ENCODE measurements at regions not wholly inside any gene's neighbourhood (a gene's known extent, or its start where the extent isn't known, plus 50 kb on each side); places are given as distances from the start of the nearest gene placed in this dataset.

GRCh38 chr1:29655945-29656850 lies 419.9 kb downstream of the PTPRU start:
- no peak overlapping the region for H3K27ac Mint-ChIP-seq
- peaks cover 14% of the 10 kb centered on the region for H3K27me3 Mint-ChIP-seq
- DNase-seq (peak in 1 of 3 donors; percentile 1), ATAC-seq (ENCODE audit: low read depth in 2 of 2) (no peak)
- H3K4me1 Mint-ChIP-seq: no peaks in the 10 kb centered on the region
- H3K4me1 ChIP-seq (ENCODE audit: control insufficient read depth, insufficient read depth, low read length, poor library complexity, severe bottlenecking): no peaks in the 10 kb centered on the region
- no peak overlapping the region for H3K4me3 ChIP-seq (ENCODE audit: low read depth, low read length)
- H3K36me3 Mint-ChIP-seq: no peaks in the 10 kb centered on the region
- no peak overlapping the region for H3K4me3 Mint-ChIP-seq
- no peaks in the 10 kb centered on the region for H3K9me3 ChIP-seq (ENCODE audit: control insufficient read depth in 2 of 2, low read length in 2 of 2)
- H3K36me3 ChIP-seq (ENCODE audit: control insufficient read depth, insufficient read depth, low read length): no peaks in the 10 kb centered on the region
- H3K27me3 ChIP-seq (ENCODE audit: control insufficient read depth, insufficient read depth, low read length): no peaks in the 10 kb centered on the region
- H3K27ac ChIP-seq (ENCODE audit: insufficient read depth, low read length, poor library complexity, severe bottlenecking): no peak overlapping the region
- peaks cover 0 to 10% (median 4%) of the 10 kb centered on the region in 7 donors for H3K9me3 Mint-ChIP-seq

GRCh38 chr1:29655145-29655544 lies 418.8 kb downstream of the PTPRU start:
- no peaks in the 10 kb centered on the region for H3K4me1 ChIP-seq (ENCODE audit: control insufficient read depth, insufficient read depth, low read length, poor library complexity, severe bottlenecking)
- H3K36me3 ChIP-seq (ENCODE audit: control insufficient read depth, insufficient read depth, low read length): no peaks in the 10 kb centered on the region
- no peak overlapping the region for H3K27ac ChIP-seq (ENCODE audit: insufficient read depth, low read length, poor library complexity, severe bottlenecking)
- Mint-ChIP-seq H3K9me3 (peaks cover 0 to 8% (median 3%) of the 10 kb centered on the region in 7 donors), H3K36me3 (no peaks in the 10 kb centered on the region), H3K4me3 (no peak overlapping the region), H3K27me3 (peaks cover 14% of the 10 kb centered on the region), H3K4me1 (no peaks in the 10 kb centered on the region), H3K27ac (no peak overlapping the region)
- no peaks in the 10 kb centered on the region for H3K9me3 ChIP-seq (ENCODE audit: control insufficient read depth in 2 of 2, low read length in 2 of 2)
- DNase-seq (no peak), ATAC-seq (ENCODE audit: low read depth in 2 of 2) (no peak)
- no peaks in the 10 kb centered on the region for H3K27me3 ChIP-seq (ENCODE audit: control insufficient read depth, insufficient read depth, low read length)
- no peak overlapping the region for H3K4me3 ChIP-seq (ENCODE audit: low read depth, low read length)

DNA sequence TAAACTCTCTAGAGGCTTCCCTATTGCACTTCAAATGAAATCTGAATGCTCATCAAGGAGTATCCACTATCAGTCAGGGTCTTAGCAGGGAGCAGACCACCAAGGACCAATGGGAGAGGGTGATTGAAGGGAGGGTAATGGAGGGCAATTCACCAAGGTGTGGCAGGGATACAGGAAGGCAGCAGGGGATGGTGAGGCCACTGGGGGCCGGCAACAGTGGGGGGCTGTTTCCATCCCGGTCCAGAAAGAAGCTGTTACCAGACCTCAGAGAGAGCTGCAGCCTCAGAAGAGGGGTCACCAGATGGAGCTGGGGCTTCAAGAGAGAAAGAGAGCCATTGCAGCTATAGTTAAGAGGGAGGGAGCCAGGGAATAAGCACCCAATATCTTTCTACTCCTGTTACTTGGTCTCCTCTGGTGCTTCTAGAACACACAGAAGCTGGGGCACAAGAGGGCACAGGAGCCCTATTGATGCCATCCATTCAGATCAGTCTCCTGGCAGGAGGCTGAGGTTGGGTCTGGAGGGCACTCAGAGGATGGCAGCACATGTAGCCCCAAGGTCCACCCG lies 417.6 kb downstream of the PTPRU start:
- H3K27me3 Mint-ChIP-seq: peaks cover 14% of the 10 kb centered on the region
- DNase-seq: no peak
- no peak overlapping the region for H3K4me3 Mint-ChIP-seq

GRCh38 chr1:29653034-29653810 lies 416.9 kb downstream of the PTPRU start:
- H3K4me3 Mint-ChIP-seq: no peak overlapping the region
- no peaks in the 10 kb centered on the region for H3K36me3 Mint-ChIP-seq
- H3K9me3 Mint-ChIP-seq: peaks cover 0 to 5% (median 1%) of the 10 kb centered on the region in 7 donors
- peak overlapping the region in 1 of 3 donors; percentile 40 for H3K27ac Mint-ChIP-seq
- no peak for DNase-seq
- no peak overlapping the region for H3K4me3 ChIP-seq (ENCODE audit: low read depth, low read length)
- no peak for ATAC-seq (ENCODE audit: low read depth in 2 of 2)
- peaks cover 14% of the 10 kb centered on the region for H3K27me3 Mint-ChIP-seq
- H3K4me1 ChIP-seq (ENCODE audit: control insufficient read depth, insufficient read depth, low read length, poor library complexity, severe bottlenecking): no peaks in the 10 kb centered on the region
- H3K27me3 ChIP-seq (ENCODE audit: control insufficient read depth, insufficient read depth, low read length): no peaks in the 10 kb centered on the region
- H3K4me1 Mint-ChIP-seq: no peaks in the 10 kb centered on the region
- no peaks in the 10 kb centered on the region for H3K9me3 ChIP-seq (ENCODE audit: control insufficient read depth in 2 of 2, low read length in 2 of 2)
- no peaks in the 10 kb centered on the region for H3K36me3 ChIP-seq (ENCODE audit: control insufficient read depth, insufficient read depth, low read length)
- H3K27ac ChIP-seq (ENCODE audit: insufficient read depth, low read length, poor library complexity, severe bottlenecking): no peak overlapping the region

More for the DNA sequence above, 417.6 kb downstream of the PTPRU start:
- H3K4me3 ChIP-seq (ENCODE audit: low read depth, low read length): no peak overlapping the region
- H3K9me3 Mint-ChIP-seq: peaks cover 0 to 7% (median 2%) of the 10 kb centered on the region in 7 donors
- no peaks in the 10 kb centered on the region for H3K4me1 ChIP-seq (ENCODE audit: control insufficient read depth, insufficient read depth, low read length, poor library complexity, severe bottlenecking)
- no peaks in the 10 kb centered on the region for H3K4me1 Mint-ChIP-seq
- no peaks in the 10 kb centered on the region for H3K27me3 ChIP-seq (ENCODE audit: control insufficient read depth, insufficient read depth, low read length)
- H3K9me3 ChIP-seq (ENCODE audit: control insufficient read depth in 2 of 2, low read length in 2 of 2): no peaks in the 10 kb centered on the region
- no peak overlapping the region for H3K27ac ChIP-seq (ENCODE audit: insufficient read depth, low read length, poor library complexity, severe bottlenecking)
- H3K27ac Mint-ChIP-seq: peak overlapping the region in 1 of 3 donors; percentile 78
- no peaks in the 10 kb centered on the region for H3K36me3 ChIP-seq (ENCODE audit: control insufficient read depth, insufficient read depth, low read length)
- no peak for ATAC-seq (ENCODE audit: low read depth in 2 of 2)
- H3K36me3 Mint-ChIP-seq: no peaks in the 10 kb centered on the region

GRCh38 chr1:29651684-29652665 lies 415.7 kb downstream of the PTPRU start:
- H3K27me3 Mint-ChIP-seq: peaks cover 12% of the 10 kb centered on the region

DNA sequence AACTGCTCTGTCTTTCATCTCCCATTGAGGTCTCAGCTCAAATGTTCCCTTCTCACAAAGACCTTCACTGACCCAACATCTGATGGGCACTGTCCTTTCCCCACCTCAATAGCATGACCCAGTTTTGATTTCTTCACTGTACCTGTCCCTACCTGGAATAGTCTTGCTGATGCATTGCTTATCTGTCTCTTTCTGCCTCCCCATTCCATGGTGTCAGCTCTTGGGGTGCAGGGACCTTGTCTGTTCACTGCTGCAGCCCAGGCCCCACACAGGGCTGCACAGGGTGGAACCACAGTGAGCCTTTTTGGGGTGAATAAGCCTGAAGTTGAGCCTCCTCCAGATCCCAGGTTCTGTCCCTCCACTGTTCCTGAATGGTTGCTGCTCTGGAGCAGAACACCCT lies 414.9 kb downstream of the PTPRU start:
- DNase-seq: no peak
- Mint-ChIP-seq H3K36me3 (no peaks in the 10 kb centered on the region), H3K9me3 (peaks cover 0 to 5% (median 0%) of the 10 kb centered on the region in 7 donors), H3K4me3 (no peak overlapping the region), H3K4me1 (no peaks in the 10 kb centered on the region), H3K27ac (no peak overlapping the region), H3K27me3 (peaks cover 7% of the 10 kb centered on the region)
- H3K4me3 ChIP-seq (ENCODE audit: low read depth, low read length): no peak overlapping the region
- H3K4me1 ChIP-seq (ENCODE audit: control insufficient read depth, insufficient read depth, low read length, poor library complexity, severe bottlenecking): no peaks in the 10 kb centered on the region
- H3K9me3 ChIP-seq (ENCODE audit: control insufficient read depth in 2 of 2, low read length in 2 of 2): no peaks in the 10 kb centered on the region
- H3K27me3 ChIP-seq (ENCODE audit: control insufficient read depth, insufficient read depth, low read length): no peaks in the 10 kb centered on the region
- no peak for ATAC-seq (ENCODE audit: low read depth in 2 of 2)
- H3K36me3 ChIP-seq (ENCODE audit: control insufficient read depth, insufficient read depth, low read length): no peaks in the 10 kb centered on the region
- H3K27ac ChIP-seq (ENCODE audit: insufficient read depth, low read length, poor library complexity, severe bottlenecking): no peak overlapping the region

More at GRCh38 chr1:29651684-29652665, 415.7 kb downstream of the PTPRU start:
- Mint-ChIP-seq H3K9me3 (peaks cover 0 to 5% (median 0%) of the 10 kb centered on the region in 7 donors), H3K4me1 (no peaks in the 10 kb centered on the region), H3K36me3 (no peaks in the 10 kb centered on the region), H3K27ac (no peak overlapping the region), H3K4me3 (no peak overlapping the region)
- ATAC-seq (ENCODE audit: low read depth in 2 of 2) (no peak), DNase-seq (no peak)
- H3K9me3 ChIP-seq (ENCODE audit: control insufficient read depth in 2 of 2, low read length in 2 of 2): no peaks in the 10 kb centered on the region
- H3K4me1 ChIP-seq (ENCODE audit: control insufficient read depth, insufficient read depth, low read length, poor library complexity, severe bottlenecking): no peaks in the 10 kb centered on the region
- no peak overlapping the region for H3K27ac ChIP-seq (ENCODE audit: insufficient read depth, low read length, poor library complexity, severe bottlenecking)
- no peak overlapping the region for H3K4me3 ChIP-seq (ENCODE audit: low read depth, low read length)
- H3K36me3 ChIP-seq (ENCODE audit: control insufficient read depth, insufficient read depth, low read length): no peaks in the 10 kb centered on the region
- H3K27me3 ChIP-seq (ENCODE audit: control insufficient read depth, insufficient read depth, low read length): no peaks in the 10 kb centered on the region

DNA sequence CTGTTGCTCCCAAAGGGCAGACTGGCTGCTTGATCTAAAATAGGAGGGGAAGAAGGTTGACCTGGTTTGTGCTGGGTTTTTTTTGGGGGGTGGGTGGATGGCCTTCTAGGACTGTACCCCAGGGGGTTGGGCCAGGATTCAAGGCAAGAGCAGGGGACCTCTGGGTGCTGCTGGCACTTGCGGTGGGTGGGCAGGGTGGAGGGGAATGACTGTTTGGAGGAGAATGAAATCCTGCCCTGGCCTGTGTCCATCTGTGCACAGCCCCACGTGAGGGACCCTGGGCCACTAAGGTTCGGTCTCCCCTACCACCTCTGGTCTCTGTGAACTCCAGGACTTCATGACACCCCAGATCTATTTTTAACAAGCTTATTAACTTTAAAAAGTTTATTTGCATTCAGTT lies 414.2 kb downstream of the PTPRU start:
- DNase-seq (no peak), ATAC-seq (ENCODE audit: low read depth in 2 of 2) (no peak)
- H3K4me1 ChIP-seq (ENCODE audit: control insufficient read depth, insufficient read depth, low read length, poor library complexity, severe bottlenecking): no peaks in the 10 kb centered on the region
- no peaks in the 10 kb centered on the region for H3K9me3 ChIP-seq (ENCODE audit: control insufficient read depth in 2 of 2, low read length in 2 of 2)
- Mint-ChIP-seq H3K27me3 (peaks cover 4% of the 10 kb centered on the region), H3K4me3 (no peak overlapping the region), H3K27ac (no peak overlapping the region), H3K9me3 (peaks cover 0 to 3% (median 0%) of the 10 kb centered on the region in 7 donors), H3K36me3 (no peaks in the 10 kb centered on the region), H3K4me1 (no peaks in the 10 kb centered on the region)
- H3K27ac ChIP-seq (ENCODE audit: insufficient read depth, low read length, poor library complexity, severe bottlenecking): no peak overlapping the region
- no peaks in the 10 kb centered on the region for H3K36me3 ChIP-seq (ENCODE audit: control insufficient read depth, insufficient read depth, low read length)
- H3K4me3 ChIP-seq (ENCODE audit: low read depth, low read length): no peak overlapping the region
- H3K27me3 ChIP-seq (ENCODE audit: control insufficient read depth, insufficient read depth, low read length): no peaks in the 10 kb centered on the region
